ENCODE measurements at regions not wholly inside any gene's neighbourhood (a gene's known extent, or its start where the extent isn't known, plus 50 kb on each side); places are given as distances from the start of the nearest gene placed in this dataset.

GRCh38 chr4:119894650-119895208, 171.9 kb downstream of the MAD2L1 start:
- no peak overlapping the region for H3K4me3 ChIP-seq
- 0% methylated on average over 3 of the region's 3 CpGs for WGBS (ENCODE audit: insufficient coverage, low coverage, missing lambda C conversion rate)
- ATAC-seq: no peak
- no peaks in the 10 kb centered on the region for H3K36me3 ChIP-seq (ENCODE audit: control insufficient read depth, insufficient read depth, low read length)
- H3K9ac ChIP-seq (ENCODE audit: insufficient read depth in 1 of 2, low read depth in 2 of 2, low read length in 2 of 2): no peak overlapping the region
- no peak overlapping the region for H3K27ac ChIP-seq (ENCODE audit: extremely low read depth, low read depth, low read length)
- H3K9me1 ChIP-seq (ENCODE audit: control insufficient read depth, insufficient read depth, low read length): no peaks in the 10 kb centered on the region
- H2AFZ ChIP-seq (ENCODE audit: low read depth, low read length): no peak overlapping the region
- no peaks in the 10 kb centered on the region for H4K20me1 ChIP-seq (replicated peaks; ENCODE audit: control insufficient read depth, insufficient read depth, low read length)
- no TSS peak for BruUV-seq (replicated peaks)
- H3K9me3 ChIP-seq (replicated peaks; ENCODE audit: control insufficient read depth, insufficient read depth, low read depth, low read length): peaks cover 2% of the 10 kb centered on the region; the same call in 1 of the 2 replicates
- ChIA-PET CTCF (ENCODE audit: low intra/inter-chr PET ratio) (no interaction called here), POLR2A (no interaction called here)
- H3K4me1 ChIP-seq (replicated peaks in 1 of 2; ENCODE audit: control insufficient read depth in 2 of 2, insufficient read depth in 2 of 2, low read length in 2 of 2): no peaks in the 10 kb centered on the region
- in situ Hi-C loops (cut with MboI): no loop called here
- no peak overlapping the region for H3K4me2 ChIP-seq (ENCODE audit: insufficient read depth, low read length)
- FAIRE-seq: no peak
- intact Hi-C loops (cut with micrococcal nuclease): no loop called here
- no peaks in the 10 kb centered on the region for H3K27me3 ChIP-seq (ENCODE audit: control insufficient read depth in 2 of 2, insufficient read depth in 2 of 2, low read length in 2 of 2)
- DNase-seq (ENCODE audit: extremely low read depth in 1 of 4, low spot score in 3 of 4): no peak
- no peaks in the 10 kb centered on the region for H3K79me2 ChIP-seq (ENCODE audit: control insufficient read depth, insufficient read depth, low read length)
- TF ChIP-seq FOXJ3 (CRISPR knock-in tag; IDR thresholded peaks at IDR 0.05): no peak
- TF ChIP-seq GABPB2 (CRISPR knock-in tag; conservative IDR thresholded peaks at IDR 0.05): no peak
- TF ChIP-seq CHD1 (IDR thresholded peaks at IDR 0.05; ENCODE audit: low read length): no peak
- TF ChIP-seq RREB1 (CRISPR knock-in tag; IDR thresholded peaks at IDR 0.05): no peak
- TF ChIP-seq ZNF408 (CRISPR knock-in tag; IDR thresholded peaks at IDR 0.05; ENCODE audit: low read depth): no peak
- no peak for TF ChIP-seq ZNF174 (CRISPR knock-in tag; IDR thresholded peaks at IDR 0.05)
- TF ChIP-seq ZNF311 (CRISPR knock-in tag; IDR thresholded peaks at IDR 0.05): no peak
- TF ChIP-seq ZNF347 (CRISPR knock-in tag; IDR thresholded peaks at IDR 0.05; ENCODE audit: low read depth): no peak
- no peak for TF ChIP-seq NCOA4 (IDR thresholded peaks at IDR 0.05; ENCODE audit: partially characterized antibody)
- TF ChIP-seq ZBTB26 (CRISPR knock-in tag; IDR thresholded peaks at IDR 0.05): no peak
- TF ChIP-seq ETV5 (CRISPR knock-in tag; IDR thresholded peaks at IDR 0.05; ENCODE audit: low read depth): no peak
- no peak for TF ChIP-seq ZNF444 (CRISPR knock-in tag; IDR thresholded peaks at IDR 0.05)
- TF ChIP-seq ETV6 (IDR thresholded peaks at IDR 0.05; ENCODE audit: borderline replicate concordance in 1 of 2, low read depth in 2 of 2, low read length in 1 of 2): no peak
- TF ChIP-seq ETV6 (CRISPR knock-in tag; IDR thresholded peaks at IDR 0.05; ENCODE audit: borderline replicate concordance): no peak

Measured in K562 (cell line).